Retinal pigment epithelial cell (primary cell): ENCODE measurements at regions not wholly inside any gene's neighbourhood (a gene's known extent, or its start where the extent isn't known, plus 50 kb on each side); places are given as distances from the start of the nearest gene placed in this dataset.

Experiments
- DNase-seq: peaks from one replicate; pipeline ENCODE4 v3.0.0-alpha.2; 2010; ENCODE audit warnings: low read depth
- H3K4me3 ChIP-seq: 2 replicates; pipeline ENCODE4 v1.5.1; 2011; ENCODE audit warnings: mild to moderate bottlenecking, low read length, control low read depth, moderate library complexity
- CTCF ChIP-seq: conservative IDR thresholded peaks from 2 replicates; pipeline ENCODE4 v1.5.1; 2011; ENCODE audit warnings: low read depth, low read length, control low read depth, inconsistent platforms

DNA sequence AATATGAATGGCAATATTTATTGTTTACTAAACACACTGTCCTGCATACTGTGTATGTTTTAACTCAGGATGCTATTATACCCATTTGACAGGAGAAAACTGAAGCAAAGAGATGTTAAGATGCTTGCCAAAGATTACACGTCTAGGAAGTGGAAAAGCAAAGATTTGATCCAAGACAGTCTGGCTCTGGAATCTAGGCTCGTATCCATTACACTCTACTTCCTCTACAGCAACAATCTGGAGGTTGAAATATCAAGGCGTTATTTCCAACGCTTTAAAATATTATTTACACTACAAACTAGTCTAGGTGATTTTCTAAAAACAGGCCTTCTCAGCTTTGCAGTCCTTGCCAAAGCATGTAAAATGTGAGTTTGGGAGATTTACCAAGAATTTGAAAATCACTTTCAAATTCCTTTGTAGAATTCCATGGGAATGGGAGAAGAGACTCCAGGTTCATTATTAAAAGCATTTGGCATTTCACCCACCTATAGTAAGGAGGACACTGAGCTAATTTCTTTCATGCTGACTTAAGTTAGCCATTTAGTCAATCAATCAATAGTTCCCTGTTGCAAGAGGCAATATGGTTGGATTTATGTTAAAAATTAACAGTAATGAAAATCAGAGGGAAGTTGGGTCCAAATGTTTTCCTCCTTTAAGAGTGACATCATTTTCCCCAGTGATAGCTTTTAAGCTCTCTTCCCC lies 356.3 kb upstream of the SMARCA2 start:
- no peak for TF ChIP-seq CTCF
- DNase-seq: no peak
- H3K4me3 ChIP-seq: no peak overlapping the region

GRCh38 chr9:1659363-1659690 lies 355.8 kb upstream of the SMARCA2 start:
- TF ChIP-seq CTCF: no peak
- no peak for DNase-seq
- no peak overlapping the region for H3K4me3 ChIP-seq

GRCh38 chr9:1668441-1668840 lies 346.7 kb upstream of the SMARCA2 start:
- DNase-seq: no peak
- no peak overlapping the region for H3K4me3 ChIP-seq
- TF ChIP-seq CTCF: no peak

DNA sequence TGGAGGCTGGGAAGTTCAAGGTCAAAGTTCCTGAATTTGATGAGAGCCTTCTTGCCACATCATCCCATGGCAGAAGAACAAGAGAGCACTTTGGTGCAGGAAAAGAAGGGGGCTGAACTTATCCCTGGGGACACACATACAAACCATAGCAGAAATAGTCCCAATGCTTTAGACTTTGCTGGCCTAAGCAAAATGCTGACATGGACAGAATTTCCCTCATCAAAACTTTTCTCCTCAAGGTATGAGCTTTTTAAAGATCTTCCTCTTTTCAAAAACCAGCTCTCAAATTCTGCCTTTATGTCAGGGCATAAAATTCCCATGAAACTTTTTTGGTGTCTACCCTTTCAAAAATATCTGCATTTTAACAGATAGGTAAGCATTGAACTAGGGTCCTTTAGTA lies 341.8 kb upstream of the SMARCA2 start:
- no peak for TF ChIP-seq CTCF
- H3K4me3 ChIP-seq: no peak overlapping the region
- no peak for DNase-seq

- no peak overlapping the region for H3K4me3 ChIP-seq
- no peak for TF ChIP-seq CTCF
- DNase-seq: no peak
Observed at GRCh38 chr9:1676771-1677170, 338.4 kb upstream of the SMARCA2 start.

DNA sequence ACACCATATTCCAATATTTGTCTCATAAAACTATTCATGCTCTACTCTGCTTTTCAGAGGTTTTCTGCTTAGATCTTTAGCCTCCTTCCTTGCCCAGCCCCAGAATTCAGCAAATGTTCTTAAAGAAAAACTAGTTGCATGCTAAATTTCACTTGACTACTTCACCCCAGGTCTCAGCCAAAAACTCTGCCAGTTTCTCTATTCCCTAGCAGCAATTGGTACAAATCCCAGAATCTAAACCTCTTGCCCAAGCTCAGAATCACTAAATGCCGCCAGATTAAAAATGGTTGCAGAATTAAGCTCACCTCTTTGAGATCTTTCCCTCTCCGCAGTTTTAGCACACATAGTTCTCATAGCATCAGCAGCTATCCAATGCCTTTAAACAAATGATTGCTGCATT lies 331.2 kb upstream of the SMARCA2 start:
- DNase-seq: no peak
- TF ChIP-seq CTCF: no peak
- H3K4me3 ChIP-seq: no peak overlapping the region

- TF ChIP-seq CTCF: no peak
- H3K4me3 ChIP-seq: no peak overlapping the region
- no peak for DNase-seq
Observed at GRCh38 chr9:1698991-1699390, 316.2 kb upstream of the SMARCA2 start.
